ENCODE measurements at regions not wholly inside any gene's neighbourhood (a gene's known extent, or its start where the extent isn't known, plus 50 kb on each side); places are given as distances from the start of the nearest gene placed in this dataset.
"Not testable (repeated sequence)": the region's sequence is repeated elsewhere in the genome, so short reads cannot be mapped to it uniquely, and the experiment has no call there.

DNA sequence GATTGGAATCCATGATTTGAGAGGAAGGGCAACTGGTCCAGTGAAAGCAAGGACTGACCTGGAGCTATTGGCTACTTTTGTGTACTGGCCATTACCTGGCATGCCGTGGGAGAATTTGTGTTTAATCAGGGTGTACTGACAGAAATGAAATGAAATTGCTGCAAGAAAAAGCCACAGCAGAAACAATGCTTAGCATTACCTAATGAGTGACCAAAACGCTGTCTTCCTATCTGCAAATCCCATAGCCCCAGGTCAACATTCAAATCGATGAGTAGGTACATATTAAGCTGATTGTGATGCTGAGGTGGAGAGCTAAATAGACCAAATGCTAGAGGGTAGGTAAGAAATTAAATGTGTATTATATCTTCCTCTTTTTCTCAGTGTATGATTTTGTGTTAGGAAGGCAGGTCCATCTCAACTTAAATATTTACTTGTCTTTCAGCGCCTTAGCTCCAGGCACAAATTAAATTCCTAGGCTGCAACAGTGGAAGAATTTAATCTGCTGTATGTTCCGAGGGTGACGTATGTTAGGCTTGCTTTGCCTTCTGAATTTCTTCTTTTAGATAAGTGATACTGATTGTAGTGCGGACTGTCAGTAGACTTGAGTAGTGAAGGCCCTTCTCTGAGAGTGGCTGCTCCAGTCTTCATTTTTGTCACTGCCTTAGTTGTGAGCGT lies 331.1 kb downstream of the SV2B start:
- H3K9me3 Mint-ChIP-seq = peaks cover 4% of the 10 kb centered on the region
- no peak for DNase-seq
- H3K36me3 Mint-ChIP-seq (ENCODE audit: low read depth) = no peaks in the 10 kb centered on the region
- H3K27me3 Mint-ChIP-seq (ENCODE audit: low read depth, poor library complexity) = no peaks in the 10 kb centered on the region
- H3K27ac Mint-ChIP-seq = no peak overlapping the region
- H3K4me3 Mint-ChIP-seq = no peak overlapping the region
- TF ChIP-seq, protein P1, sequence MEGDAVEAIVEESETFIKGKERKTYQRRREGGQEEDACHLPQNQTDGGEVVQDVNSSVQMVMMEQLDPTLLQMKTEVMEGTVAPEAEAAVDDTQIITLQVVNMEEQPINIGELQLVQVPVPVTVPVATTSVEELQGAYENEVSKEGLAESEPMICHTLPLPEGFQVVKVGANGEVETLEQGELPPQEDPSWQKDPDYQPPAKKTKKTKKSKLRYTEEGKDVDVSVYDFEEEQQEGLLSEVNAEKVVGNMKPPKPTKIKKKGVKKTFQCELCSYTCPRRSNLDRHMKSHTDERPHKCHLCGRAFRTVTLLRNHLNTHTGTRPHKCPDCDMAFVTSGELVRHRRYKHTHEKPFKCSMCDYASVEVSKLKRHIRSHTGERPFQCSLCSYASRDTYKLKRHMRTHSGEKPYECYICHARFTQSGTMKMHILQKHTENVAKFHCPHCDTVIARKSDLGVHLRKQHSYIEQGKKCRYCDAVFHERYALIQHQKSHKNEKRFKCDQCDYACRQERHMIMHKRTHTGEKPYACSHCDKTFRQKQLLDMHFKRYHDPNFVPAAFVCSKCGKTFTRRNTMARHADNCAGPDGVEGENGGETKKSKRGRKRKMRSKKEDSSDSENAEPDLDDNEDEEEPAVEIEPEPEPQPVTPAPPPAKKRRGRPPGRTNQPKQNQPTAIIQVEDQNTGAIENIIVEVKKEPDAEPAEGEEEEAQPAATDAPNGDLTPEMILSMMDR (IDR thresholded peaks at IDR 0.05) = no peak
- H3K4me1 Mint-ChIP-seq = peaks cover 12% of the 10 kb centered on the region

DNA sequence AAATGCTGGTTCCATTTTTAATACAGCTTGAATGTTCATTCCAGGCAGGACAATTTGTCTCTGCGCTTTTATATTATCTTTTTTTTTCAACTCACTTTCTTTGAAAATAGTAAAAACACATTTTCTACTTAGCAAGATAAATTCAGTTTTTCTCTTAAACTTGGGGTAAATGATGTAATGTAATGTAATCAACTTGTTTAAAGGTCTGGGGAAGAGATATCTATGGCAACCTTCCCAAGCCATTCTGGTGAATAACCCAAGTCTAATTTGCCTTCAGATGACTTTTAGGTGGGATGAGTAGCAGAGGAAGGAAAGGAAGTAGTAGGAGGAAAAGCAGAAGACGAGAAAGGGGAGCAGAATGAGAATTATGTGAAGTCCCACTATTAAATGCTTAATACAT lies 335.1 kb downstream of the SV2B start:
- Mint-ChIP-seq H3K4me3 (no peak overlapping the region), H3K27me3 (ENCODE audit: low read depth, poor library complexity) (no peaks in the 10 kb centered on the region), H3K4me1 (peaks cover under 1% of the 10 kb centered on the region), H3K36me3 (ENCODE audit: low read depth) (no peaks in the 10 kb centered on the region), H3K27ac (no peak overlapping the region), H3K9me3 (peaks cover 20% of the 10 kb centered on the region)
- DNase-seq = no peak
- TF ChIP-seq, protein P1 (IDR thresholded peaks at IDR 0.05) = no peak

DNA sequence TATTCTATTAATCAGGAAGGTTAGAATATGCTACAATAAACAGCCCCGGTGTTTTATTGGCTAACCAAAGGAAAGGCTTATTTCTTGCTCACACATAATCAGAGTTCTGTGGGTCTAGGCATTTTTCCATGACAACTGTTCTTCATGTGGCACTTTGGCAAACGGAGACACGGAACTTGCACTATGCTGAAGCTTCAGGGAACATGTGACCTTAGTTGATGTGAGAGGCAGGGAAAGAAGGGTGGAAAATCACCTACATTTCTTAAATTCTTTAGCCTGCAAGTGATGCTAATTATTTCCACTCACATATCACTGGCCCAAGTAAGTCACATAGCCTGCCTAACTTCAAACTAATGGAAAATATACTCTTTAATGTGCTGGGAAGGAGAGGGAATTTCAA lies 344.6 kb downstream of the SV2B start:
- TF ChIP-seq, protein P1 (IDR thresholded peaks at IDR 0.05) = no peak
- H3K27me3 Mint-ChIP-seq (ENCODE audit: low read depth, poor library complexity) = no peaks in the 10 kb centered on the region
- H3K9me3 Mint-ChIP-seq = peaks cover 26% of the 10 kb centered on the region
- DNase-seq = no peak
- no peaks in the 10 kb centered on the region for H3K4me1 Mint-ChIP-seq
- H3K36me3 Mint-ChIP-seq (ENCODE audit: low read depth) = no peaks in the 10 kb centered on the region
- no peak overlapping the region for H3K4me3 Mint-ChIP-seq
- H3K27ac Mint-ChIP-seq = no peak overlapping the region

DNA sequence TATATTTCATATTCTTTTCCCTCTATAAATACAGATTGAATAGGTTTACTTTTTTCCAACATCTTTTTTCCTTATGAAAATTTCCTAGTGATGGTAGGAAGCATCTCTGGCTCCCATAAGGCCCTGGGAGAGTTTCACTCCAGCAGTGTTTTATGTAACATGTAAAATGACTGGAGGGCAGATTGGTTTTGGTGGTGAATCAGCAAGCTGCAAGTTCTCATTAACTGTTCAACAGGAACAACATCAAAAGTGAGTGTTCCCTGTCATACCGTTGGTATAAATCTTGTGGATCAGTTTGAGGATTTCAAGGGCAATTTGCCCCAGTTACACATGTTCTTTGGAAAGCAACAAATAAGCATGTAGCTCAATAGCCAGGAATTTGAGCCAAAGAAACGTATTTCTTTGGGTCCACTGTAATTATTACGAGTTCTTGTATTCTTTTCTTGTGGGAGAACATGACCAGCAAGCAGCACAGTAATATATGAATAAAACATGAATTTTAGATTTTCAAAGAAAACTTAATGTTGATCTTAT lies 345.7 kb downstream of the SV2B start:
- no peak overlapping the region for H3K27ac Mint-ChIP-seq

DNA sequence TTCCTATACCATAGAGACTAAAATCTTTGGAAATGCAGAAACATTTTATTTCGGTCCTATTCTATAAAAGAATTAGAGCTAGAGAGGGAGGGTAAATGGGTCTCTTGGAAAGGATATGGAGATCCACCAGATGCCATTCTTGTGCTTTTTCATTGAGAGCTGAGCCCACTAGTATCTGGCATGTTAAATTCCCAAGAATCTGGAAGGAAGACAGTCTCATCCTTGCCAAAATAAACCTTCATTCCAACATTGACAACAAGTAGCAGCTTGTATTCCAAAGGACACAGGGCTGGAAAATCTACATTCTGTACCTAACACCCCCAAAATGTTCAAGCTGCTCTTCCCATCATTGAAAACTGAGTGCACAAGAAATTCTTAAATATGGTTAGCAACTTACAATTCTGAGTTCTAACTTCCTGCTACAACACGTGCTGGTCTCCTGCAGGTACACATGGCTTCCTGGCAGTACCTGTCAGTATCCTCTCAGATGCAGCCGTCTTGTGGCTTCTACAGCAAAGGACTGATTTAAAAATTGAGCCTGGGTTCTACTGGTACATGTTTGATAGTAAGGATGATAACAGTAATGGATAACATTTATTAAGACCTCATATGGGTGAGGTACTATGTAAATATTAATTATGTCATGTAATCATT lies 348.1 kb downstream of the SV2B start:
- TF ChIP-seq, protein P1 (IDR thresholded peaks at IDR 0.05) = no peak
- H3K4me1 Mint-ChIP-seq = no peaks in the 10 kb centered on the region
- no peak overlapping the region for H3K27ac Mint-ChIP-seq
- H3K36me3 Mint-ChIP-seq (ENCODE audit: low read depth) = peaks cover 5% of the 10 kb centered on the region
- no peak overlapping the region for H3K4me3 Mint-ChIP-seq
- peaks cover 3% of the 10 kb centered on the region for H3K27me3 Mint-ChIP-seq (ENCODE audit: low read depth, poor library complexity)
- no peak for DNase-seq
- H3K9me3 Mint-ChIP-seq = peaks cover 24% of the 10 kb centered on the region

More for the DNA sequence above, 345.7 kb downstream of the SV2B start:
- Mint-ChIP-seq H3K27me3 (ENCODE audit: low read depth, poor library complexity) (no peaks in the 10 kb centered on the region), H3K36me3 (ENCODE audit: low read depth) (no peaks in the 10 kb centered on the region), H3K4me1 (no peaks in the 10 kb centered on the region), H3K9me3 (peaks cover 17% of the 10 kb centered on the region), H3K4me3 (no peak overlapping the region)
- TF ChIP-seq, protein P1 (IDR thresholded peaks at IDR 0.05) = no peak
- DNase-seq = no peak

DNA sequence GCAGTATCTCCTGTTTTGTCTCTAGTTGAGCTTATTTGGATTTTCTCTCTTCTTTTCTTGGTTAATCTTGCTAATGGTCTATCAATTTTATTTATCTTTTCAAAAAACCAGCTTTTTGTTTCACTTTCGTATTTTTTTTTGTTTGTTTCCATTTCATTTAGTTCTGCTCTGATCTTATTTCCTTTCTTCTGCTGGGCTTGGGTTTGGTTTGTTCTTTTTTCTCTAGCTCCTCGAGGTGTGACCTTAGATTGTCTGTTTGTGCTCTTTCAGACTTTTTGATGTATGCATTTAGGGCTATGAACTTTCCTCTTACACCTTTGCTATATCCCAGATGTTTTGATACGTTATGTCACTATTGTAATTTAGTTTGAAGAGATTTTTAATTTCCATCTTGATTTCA lies 353.3 kb downstream of the SV2B start:
- not testable (repeated sequence) for H3K36me3 Mint-ChIP-seq (ENCODE audit: low read depth)

More for the DNA sequence above, 353.3 kb downstream of the SV2B start:
- DNase-seq; H3K4me3 Mint-ChIP-seq; H3K27ac Mint-ChIP-seq; H3K27me3 Mint-ChIP-seq (ENCODE audit: low read depth, poor library complexity); H3K4me1 Mint-ChIP-seq: not testable (repeated sequence)
- H3K9me3 Mint-ChIP-seq = peaks cover 48% of the 10 kb centered on the region
